GM04504 (cell line): ENCODE measurements at regions not wholly inside any gene's neighbourhood (a gene's known extent, or its start where the extent isn't known, plus 50 kb on each side); places are given as distances from the start of the nearest gene placed in this dataset.

Experiments used
- DNase-seq: peaks from one replicate; pipeline ENCODE4 v3.0.0-alpha.2; 2012; ENCODE audit warnings: low read depth

DNA sequence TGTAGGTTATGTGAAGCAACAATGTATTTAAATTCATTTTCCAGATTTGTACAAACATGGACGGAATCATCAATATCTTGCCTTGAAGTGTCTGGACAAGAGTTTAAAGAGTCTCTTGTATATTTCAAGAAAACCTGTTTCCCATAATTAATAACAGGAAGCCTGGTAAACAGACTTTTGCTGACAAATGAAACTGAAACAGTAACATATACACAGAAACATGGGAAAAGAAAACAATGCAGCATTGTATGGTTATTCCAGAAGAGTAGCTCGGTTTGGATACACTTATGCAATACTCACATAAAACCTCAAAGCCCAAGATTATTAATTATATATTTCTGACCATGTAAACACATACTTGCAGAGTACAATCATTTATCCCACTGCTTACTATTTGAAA lies 265.5 kb downstream of the PTPRC start:
- no peak for DNase-seq

GRCh38 chr1:198906739-198907422 lies 268.0 kb downstream of the PTPRC start:
- DNase-seq, result no peak

GRCh38 chr1:198907423-198907746 lies 268.5 kb downstream of the PTPRC start:
- DNase-seq, result no peak

- no peak for DNase-seq
Observed at GRCh38 chr1:198908995-198909394, 270.2 kb downstream of the PTPRC start.

DNA sequence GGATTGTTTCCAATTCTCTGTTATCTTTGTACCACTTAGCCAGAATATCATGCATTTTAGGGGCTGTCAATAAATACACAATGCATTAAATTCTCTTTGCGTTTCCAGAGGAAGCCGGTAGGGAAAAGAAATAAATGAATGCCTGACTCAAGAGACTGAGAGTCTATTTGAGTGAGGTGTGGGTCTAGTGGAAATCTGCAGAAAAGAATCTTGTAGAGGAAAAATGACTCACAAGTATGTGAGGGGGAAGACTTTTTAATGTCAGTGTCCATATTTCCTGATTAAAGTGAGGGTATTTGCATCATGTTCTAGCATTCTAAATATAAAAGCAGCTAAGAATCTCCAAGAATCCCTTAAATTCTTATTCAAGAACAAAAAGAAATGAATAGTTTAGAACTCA lies 271.1 kb downstream of the PTPRC start:
- no peak for DNase-seq

DNA sequence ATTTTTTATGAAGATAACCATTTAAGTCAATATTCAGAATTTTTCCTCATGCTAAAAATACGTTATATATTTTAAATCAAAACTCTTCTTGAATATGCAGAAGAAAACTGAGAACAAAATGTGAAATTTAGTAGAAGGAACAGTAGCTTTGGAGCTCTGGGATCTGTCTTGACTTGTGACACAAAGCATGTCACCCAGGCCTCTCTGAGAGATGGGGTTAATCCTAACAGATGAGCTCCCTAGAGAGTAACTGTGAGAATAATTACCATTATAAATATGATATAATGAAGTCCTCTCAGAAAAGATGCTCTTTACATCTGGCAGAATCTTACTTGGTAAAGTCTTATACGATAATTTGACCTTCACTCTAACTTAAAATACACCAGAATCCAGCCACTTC lies 272.0 kb downstream of the PTPRC start:
- DNase-seq, result no peak

DNA sequence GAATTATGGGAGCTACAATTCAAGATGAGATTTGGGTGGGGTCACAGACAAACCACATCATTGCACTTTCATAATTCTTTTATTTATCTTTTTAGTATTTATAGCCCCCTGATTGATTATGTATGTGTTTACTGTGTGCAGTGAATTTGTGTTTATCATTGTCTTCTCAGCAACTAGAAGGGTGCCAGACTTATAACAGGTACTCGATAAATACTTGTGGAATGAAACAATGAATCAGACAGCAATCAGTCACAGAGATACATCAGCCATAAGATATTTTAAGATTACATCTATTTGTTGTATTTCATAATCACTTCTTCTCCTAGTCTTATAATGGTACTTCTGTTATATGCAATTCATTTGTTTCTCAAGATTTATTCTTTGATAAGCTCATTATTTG lies 273.2 kb downstream of the PTPRC start:
- DNase-seq, result no peak

- peak; percentile 52 for DNase-seq
Observed at GRCh38 chr1:198913667-198914066, 274.8 kb downstream of the PTPRC start.

- DNase-seq, result no peak
Observed at GRCh38 chr1:198915327-198916231, 276.7 kb downstream of the PTPRC start.

GRCh38 chr1:198917226-198917625 lies 278.4 kb downstream of the PTPRC start:
- DNase-seq, result no peak

DNA sequence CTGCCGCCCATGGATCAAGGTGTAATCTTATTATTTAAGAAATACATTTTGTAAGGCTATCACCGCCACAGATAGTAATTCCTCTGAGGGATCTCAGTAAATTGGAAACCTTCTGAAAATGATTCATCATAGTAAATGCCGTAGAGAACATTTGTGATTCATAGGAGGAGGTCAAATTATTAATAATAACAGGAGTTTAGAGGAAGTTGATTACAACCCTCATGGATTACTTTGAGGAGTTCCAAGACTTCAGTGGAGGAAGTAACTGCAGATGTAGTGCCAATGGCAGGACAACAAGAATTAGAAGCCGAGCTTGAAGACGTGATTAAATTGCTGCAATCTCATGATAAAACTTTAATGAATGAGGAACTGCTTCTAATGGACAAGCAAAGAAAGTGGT lies 280.1 kb downstream of the PTPRC start:
- DNase-seq, result no peak

DNA sequence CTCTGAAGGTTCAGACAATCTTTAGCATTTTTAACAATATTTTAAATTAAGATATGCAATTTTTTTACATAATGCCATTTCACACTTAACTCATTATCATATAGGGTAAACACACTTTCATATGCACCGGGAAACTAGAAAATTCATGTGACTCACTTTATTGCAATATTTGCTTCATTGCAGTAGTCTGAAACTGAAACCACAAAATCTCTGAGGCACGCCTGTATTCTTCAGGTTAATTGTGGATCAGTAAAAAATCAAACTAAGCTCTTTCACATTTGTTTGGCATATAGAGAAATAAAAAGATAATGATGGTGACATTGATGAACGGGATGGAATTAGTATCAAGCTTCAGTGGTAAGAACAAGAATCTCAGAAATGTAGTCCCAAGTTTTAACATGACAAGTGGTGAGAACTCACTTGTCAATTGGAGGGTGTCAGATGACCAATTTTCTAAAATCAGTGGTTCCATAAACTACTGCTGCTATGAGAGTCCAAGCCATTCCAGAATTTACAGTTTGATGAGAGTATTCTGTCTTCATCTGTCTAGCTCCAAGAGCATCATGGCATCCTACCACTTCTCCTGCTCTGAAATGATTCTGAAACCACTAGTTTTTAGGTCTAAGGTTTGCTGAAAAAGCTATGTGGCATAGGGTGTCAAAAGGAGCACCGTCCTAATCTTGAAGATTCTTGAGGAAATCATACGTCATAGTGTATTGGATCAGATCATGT lies 281.0 kb downstream of the PTPRC start:
- DNase-seq, result no peak

GRCh38 chr1:198922638-198923430 lies 284.0 kb downstream of the PTPRC start:
- no peak for DNase-seq

DNA sequence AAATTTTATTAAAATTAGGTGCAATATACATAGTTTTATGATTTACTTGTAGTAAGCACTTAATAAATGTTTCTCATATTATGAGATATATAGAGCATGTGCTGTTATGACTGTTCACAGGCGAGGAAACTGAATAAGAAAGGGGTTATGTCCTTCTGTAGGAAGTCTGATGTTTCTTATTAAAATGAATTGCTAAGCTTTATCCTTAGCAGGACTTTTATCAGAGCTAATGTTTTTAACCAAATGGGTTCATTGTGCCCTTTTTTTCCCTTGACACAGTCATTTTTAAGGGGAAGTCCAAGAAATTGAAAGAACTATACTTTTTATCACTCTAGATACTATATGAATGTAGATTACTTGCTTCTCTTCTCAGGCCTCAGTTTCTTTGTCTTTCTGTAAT lies 285.2 kb downstream of the PTPRC start:
- no peak for DNase-seq

DNA sequence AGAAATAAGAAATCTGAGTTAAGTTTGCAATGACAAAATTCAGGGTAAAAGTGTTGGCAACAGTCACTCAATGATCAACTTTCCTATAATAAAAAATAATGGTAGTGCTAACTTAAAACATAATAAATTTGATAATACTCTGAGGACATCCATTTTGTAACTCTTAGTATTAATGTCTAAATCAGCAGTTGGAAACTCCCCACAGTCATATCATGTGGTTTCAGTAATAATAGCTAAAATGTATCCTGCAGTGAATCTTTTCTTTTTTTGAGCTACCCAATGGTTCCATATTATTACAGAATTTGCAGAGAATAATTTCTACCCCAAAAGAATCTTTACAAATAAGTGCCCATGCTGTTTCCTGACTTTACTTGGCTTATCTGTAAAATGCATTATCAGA lies 286.7 kb downstream of the PTPRC start:
- no peak for DNase-seq

- no peak for DNase-seq
Observed at GRCh38 chr1:198927129-198927528, 288.3 kb downstream of the PTPRC start.

GRCh38 chr1:198929111-198929604 lies 290.3 kb downstream of the PTPRC start:
- DNase-seq, result no peak

DNA sequence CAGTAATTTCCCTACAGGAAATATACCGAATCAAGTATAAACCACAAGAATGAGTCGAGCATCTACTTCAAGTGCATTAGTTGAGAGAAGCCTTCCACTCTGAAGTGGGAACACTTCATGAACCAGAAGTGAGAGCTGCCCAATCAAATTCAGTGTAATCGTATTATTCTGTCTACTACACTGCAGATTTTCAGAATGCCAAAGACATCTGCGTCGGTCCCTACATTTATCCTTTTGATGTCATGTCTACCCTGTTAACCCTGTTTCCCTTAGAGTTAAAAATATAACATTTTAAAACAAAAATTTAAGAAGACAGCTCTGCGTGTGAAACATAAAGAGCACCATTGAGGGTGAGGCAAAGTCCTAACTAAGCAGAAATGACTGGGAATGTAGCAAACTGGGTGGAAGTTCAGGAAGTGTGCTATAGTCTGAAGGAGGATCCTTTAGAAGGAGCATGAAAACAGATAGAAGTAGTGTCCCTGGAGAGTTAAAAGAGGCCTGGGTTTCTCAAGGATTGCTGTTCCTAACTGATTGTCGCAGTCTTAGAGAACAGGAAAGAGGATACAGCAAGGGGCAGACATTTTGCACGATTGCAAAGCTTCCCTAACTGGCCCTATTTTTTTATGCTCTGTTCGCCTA lies 291.2 kb downstream of the PTPRC start:
- DNase-seq, result peak; percentile 12

DNA sequence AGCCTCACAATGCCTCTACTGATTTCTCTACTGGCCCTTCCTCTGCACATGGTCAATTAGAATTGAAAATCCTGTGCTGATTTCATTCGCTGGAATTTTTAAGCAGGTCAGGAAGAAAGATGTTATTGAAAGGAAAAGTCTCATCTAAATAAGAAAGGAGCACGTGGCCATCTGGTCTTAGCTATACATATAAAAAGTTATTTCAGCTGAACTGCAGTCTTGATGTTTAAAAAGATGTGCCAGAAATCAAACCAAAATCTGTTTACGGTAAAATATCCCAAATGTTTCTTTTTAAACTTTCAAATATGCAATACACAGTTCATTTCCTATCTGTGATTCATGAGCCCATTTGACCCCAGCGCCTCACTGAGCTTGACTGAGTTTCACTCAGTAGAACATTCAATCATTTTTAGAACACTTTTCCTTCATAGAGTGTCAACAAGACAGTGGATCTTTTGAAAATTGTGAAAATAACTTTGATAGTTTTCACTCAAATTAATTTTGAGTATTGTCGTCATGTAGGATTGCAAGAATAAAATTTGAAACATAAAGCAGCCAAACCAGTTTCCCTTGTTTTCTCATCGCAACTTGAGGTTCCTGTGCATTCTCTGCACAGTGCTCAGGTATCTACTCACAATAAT lies 293.6 kb downstream of the PTPRC start:
- DNase-seq, result no peak

- DNase-seq, result no peak
Observed at GRCh38 chr1:198933515-198934222, 294.8 kb downstream of the PTPRC start.
